SHP77 treated with DMSO at 0.1 percent for 48 hours (cell line): ENCODE measurements at regions not wholly inside any gene's neighbourhood (a gene's known extent, or its start where the extent isn't known, plus 50 kb on each side); places are given as distances from the start of the nearest gene placed in this dataset.
"Not testable (repeated sequence)": the region's sequence is repeated elsewhere in the genome, so short reads cannot be mapped to it uniquely, and the experiment has no call there.

Experiments used
- DNase-seq: peaks from one replicate; lab custom pipeline; 2025; lab: John Stamatoyannopoulos, UW

DNA sequence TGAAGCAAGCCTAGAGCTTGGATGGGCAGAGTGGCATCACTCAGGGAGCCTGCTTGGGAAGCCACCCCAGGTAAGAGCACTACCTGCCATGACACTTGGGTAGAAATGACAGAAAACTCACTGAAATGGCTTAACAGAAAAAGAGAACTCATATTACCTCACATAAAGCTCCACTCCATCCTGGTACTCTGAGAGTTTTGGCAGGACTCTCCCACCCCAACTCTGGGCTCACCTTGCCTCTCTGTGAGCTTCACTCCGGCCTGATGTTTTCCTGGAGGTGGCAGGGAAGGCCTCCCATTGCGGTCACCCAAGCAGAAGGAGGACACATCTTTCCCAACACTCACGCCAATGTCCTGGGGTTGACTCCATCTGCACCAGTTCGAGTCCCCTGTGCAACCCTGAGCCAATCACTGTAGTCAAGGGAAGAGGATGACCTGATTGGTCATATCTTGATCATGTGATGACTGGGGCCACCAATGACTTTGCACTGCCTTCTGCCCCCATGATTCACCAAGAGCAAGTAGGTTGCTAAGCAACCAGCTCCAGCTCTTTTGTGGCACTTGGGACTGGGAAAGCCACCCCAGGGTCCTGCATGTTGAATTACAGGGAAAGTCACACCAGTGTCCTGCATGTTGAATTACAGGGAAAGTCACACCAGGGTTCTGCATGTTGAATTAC is 446.1 kb upstream of the SULF2 start:
- no peak for DNase-seq

GRCh38 chr20:48230216-48230615 is 444.9 kb upstream of the SULF2 start:
- no peak for DNase-seq

DNA sequence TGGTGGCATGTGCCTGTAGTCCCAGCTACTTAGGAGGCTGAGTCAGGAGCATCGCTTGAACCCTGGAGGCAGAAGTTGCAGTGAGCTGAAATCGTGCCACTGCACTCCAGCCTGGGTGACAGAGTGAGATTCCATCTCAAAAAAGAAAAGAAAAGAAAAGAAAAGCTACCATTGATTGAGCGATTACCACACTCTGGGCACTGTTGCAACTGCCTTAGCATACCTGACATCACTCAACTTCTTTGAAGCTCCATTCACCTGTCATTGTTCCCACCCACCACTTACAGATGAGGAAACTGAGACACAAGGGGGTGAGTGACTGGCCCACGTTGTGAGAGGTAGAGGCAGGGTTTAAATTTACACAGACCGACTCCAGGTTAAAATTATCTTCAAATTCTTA is 442.1 kb upstream of the SULF2 start:
- DNase-seq: no peak

DNA sequence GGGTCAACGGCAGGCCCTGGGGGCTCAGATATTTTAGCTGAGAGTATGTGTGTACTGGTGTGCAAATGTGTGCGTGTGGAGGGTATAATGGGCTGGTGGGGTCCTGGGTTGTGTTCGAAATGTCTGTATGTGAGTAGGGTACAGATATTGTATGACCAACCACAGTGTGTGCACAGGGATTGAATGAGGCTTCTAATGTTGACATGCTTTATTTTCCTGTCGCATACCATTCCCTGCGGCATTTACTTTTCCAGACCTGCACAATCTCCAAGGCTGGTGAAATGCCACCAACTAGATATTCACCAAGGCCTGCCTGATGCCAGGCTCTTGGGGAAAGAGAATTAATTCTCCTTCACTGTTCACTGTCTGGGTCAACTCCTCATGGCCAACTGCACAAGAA is 441.4 kb upstream of the SULF2 start:
- no peak for DNase-seq

GRCh38 chr20:48224533-48225050 is 439.3 kb upstream of the SULF2 start:
- DNase-seq: no peak

GRCh38 chr20:48223715-48224114 is 438.4 kb upstream of the SULF2 start:
- no peak for DNase-seq

- DNase-seq: no peak
These were observed 437.4 kb upstream of the SULF2 start for GRCh38 chr20:48222595-48223180.

DNA sequence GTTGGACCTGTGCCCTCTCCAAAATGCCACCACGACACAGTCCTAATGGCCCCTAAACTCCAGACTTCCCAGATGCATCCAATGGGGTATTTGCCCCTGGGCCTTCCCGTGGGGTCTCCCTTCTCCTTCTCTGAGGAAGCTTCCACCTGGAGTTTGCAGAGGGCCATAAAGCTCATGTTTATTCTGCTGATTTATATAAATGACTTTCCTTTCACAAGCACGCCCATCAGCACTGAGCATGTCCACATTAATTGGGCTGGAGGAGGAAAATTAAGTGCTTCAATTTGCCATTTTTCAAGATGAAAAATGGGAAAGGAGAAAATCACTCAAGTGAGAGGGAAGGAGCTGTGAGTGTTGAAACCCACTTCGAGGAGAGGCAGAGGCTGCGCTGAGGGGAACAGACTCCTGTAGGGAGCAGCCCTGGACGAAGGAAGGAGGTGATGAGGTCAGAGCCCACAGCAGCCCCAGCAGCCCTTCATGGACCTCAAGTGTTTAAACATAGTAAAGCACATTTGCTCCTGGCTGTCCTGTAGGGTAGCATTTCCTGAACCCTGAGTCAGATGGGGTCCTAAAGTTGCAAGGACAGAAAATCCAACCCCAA is 434.9 kb upstream of the SULF2 start:
- DNase-seq: no peak

DNA sequence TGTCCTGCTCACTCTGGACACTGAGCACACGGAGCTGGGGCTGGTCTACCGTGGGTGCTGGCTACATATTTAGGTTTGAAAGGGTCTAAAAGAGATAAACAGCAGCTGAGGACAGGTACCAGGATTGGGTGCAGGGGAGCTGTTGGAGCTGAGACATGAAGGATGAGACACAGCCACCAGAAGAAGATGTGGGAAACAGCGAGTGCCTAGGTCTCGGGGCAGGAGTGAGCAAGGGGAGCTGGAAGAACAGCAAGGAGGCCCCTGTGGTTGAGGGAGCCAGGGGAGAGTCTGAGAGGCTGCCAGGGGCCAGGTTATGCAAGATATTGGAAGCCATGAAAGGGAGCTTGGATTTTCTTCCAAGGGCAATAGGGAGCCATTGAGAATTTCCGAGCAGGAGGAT is 434.0 kb upstream of the SULF2 start:
- DNase-seq: no peak

DNA sequence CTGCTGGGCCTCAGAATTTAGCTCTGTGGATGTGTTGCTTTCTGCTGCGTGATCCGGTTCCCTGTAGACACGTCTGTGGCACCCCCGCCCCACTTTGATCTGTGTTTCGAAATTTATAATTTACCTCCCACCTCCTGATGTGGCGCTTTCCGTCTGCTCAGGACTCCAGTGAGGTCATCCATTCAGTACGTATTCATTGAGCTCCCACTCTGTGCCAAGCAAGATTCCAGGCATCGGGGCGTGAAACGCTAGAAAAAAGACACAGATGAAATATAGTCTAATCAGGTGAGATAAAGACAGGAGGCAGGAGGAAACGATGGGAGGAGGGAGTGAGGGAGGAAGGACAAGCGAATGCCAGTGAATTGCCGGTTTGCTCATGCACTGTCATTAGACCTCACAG is 431.9 kb upstream of the SULF2 start:
- no peak for DNase-seq

DNA sequence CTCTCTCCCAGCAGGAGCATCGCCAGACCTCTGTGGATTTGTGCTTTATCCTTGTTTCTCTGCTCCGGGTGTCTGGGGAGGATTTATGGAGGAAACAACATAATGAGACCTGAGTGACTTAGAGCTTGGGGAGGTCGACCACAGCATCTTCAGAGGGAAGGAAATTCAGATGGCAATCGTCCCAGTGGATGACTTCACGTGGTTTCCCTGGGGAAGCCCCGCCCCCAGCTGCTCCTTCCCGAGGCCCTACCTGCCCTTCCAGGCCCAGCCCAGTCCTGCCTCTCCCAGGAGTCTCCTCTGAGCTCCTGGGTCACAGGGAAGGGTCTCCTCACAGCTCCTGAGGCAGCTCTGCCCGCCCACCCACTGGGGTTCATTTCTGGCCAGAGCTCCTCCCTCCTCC is 430.3 kb upstream of the SULF2 start:
- no peak for DNase-seq

DNA sequence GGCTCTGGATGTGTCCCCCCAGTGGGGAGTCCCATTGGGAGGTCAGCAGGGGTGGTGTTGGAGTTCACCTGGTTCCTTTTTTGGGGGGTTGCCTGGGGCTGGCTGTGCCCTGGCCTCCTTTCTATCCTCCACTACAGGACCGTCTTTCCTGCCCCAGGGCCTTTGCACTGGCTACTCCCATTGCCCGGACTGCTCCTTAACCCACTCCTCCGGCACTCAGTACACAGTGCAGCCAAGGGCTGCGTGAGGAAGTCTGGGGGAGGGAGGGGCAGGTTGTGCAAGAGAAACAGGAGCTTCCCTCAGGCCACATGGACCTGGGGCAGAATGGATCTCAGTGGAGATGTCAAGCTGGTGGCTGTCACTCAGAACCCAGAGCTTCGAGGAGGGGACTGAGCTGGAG is 429.3 kb upstream of the SULF2 start:
- DNase-seq: no peak

GRCh38 chr20:48213635-48214034 is 428.4 kb upstream of the SULF2 start:
- not testable (repeated sequence) for DNase-seq

DNA sequence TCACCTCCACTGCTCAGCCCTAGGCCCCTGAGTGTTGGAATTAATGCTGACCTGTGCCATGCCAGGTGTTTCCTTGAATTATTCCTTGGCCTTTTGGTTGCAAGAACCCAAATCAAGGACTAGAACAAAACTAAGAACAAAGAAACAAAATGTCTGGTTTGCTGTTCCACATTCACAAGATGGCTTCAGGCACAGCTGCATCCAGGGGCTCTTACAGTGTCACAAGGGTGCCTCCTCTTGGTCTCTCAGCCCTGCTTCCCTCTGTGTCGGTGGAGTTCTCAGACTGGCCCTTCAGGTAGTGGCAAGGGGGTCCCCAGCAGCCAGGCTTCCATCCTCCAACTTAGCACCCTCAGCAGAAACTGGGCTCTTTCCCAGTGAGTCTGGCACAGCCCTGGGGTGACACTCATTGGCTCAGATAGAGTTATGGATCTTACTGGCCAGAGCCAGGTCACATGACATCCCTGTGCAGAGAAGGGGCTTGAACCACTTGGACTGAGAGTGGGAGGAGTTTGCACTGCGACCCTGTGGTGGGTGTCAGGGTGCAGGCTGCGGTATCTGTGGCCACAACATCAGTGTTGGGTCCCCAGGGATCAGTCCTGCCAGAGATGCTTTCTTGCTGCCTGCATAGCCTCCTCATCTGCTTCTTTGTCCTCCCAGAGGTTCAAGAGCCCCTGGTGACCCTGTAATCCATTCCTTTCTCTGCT is 427.7 kb upstream of the SULF2 start:
- no peak for DNase-seq

GRCh38 chr20:48211847-48212246 is 426.6 kb upstream of the SULF2 start:
- no peak for DNase-seq

DNA sequence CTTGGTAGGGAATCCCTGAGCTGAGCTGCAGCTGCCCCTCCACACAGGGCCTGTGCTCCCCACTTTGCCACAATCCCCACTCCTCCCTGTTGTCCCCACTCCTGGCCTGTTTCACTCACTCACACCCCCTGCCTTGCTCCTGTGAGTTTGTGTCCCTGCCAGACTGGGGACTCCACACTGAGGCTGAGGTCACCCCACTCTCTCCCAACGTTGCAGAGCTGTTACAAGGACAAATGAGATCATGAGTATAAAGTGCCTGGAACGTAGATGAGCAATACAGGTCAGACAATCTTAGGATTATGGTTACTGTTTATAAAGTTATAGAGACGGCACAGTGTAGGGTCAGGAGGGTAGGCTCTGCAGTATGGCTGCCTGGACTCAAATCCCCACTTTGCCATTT is 426.0 kb upstream of the SULF2 start:
- no peak for DNase-seq

DNA sequence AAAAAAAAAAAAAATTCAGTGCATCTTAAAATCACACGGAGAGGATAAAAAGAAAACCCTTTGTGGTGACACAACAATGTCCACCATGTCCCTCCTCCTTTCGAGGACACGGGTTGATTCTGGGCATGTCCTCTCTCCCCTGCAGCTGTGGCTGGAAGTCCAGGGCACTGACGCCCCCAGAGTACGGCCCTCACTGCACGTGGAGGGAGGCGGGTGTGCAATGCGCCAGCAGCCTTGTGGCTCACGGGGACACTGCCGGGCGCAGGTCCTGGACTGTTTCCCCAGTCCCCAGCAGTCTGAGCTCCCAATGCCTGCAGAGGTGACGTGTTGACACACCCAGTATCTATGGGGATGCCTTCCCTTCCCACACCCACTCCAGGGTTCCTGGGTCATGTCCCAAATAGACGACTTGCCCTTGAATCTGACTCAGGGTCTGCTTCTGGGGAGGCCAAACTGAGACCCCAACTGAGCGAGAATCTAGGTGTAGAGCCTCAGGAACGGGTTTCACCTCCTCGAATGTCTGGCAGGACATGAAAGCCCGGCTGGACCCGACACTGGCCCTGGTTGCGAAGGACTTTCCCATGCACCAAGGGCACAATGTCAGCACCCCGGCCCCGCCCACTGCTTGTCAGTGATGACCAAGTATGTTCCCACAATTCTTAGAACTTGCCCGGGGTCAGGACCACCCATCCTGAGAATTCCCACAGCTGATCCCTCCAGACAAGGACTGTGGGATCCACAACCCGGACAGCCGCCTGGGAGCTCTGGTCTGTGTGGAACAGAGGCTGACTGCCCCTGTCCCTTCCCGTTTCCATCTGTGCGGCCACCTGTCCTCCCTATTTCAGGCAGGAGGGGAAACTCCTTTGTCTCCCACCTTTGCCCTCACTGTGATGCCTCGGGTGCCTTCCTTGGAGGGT is 425.1 kb upstream of the SULF2 start:
- DNase-seq: no peak

GRCh38 chr20:48209102-48209501 is 423.8 kb upstream of the SULF2 start:
- DNase-seq: no peak

DNA sequence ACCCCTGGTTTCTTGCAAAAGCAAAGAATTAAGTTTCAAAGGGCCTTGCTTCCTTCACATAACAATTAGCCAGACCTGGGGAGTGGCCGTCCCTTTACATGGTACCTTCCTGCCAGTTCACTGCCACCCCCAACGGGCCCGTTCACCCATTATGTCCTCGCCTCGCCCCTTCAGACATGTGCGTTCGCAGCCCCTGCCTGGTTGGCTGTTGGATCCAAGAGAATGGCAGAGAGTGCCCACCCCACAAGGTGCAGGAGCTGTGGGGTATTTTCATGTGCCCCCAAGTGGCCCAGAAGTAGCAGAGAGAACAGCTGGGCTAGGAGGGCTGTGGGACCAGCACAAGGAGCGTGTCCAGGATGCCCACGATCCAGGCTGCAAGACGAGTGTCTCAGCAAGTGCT is 422.9 kb upstream of the SULF2 start:
- no peak for DNase-seq

GRCh38 chr20:48207505-48207904 is 422.2 kb upstream of the SULF2 start:
- DNase-seq: no peak

GRCh38 chr20:48205786-48206185 is 420.5 kb upstream of the SULF2 start:
- no peak for DNase-seq

GRCh38 chr20:48205281-48205782 is 420.1 kb upstream of the SULF2 start:
- no peak for DNase-seq
